ENCODE measurements at regions not wholly inside any gene's neighbourhood (a gene's known extent, or its start where the extent isn't known, plus 50 kb on each side); places are given as distances from the start of the nearest gene placed in this dataset.
"Not testable (repeated sequence)": the region's sequence is repeated elsewhere in the genome, so short reads cannot be mapped to it uniquely, and the experiment has no call there.

DNA sequence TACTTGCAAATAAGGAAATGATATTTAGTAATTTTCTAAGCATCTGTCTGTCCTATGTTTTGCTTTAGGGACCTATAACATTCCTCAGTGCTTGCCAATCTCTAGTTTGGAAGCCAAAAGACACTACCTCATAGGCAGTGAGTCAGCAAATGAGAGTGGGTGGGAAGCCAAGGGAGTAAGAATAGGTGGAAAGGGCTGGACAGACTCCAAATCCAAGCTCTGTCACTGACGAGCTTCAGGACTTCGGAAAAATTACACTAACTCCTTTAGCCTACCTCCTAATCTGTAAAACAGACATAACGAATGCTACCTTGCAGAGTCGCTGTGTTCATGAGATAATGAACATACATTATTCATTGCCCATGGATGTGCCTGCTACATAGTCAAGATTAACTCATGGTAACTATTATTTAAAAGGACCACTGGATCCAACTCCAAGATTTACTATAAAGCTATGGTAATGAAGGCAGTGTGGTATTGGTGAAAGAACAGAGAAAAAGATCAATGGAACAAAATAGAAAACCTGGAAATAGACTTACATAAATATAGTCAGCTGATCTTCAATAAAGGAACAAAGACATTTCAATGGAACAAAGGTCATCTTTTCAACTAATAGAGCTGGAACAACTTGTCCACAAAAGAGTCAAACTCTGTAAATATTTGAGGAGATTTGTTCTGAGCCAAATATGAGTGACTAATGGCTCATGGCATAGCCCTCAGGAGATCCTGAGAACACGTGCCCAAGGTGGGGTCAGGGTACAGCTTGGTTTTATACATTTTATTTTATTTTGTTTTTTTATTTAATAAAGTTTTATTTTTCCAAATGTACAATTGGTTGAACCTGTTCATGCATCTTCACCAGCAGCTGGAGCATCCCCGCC, 64.1 kb downstream of the FAM50B start:
- DNase-seq = no peak
- no peaks in the 10 kb centered on the region for H3K9me3 Mint-ChIP-seq
- H3K4me3 Mint-ChIP-seq = no peak overlapping the region
- peaks cover 26% of the 10 kb centered on the region for H3K4me1 Mint-ChIP-seq (ENCODE audit: low read depth)
- H3K36me3 Mint-ChIP-seq = no peaks in the 10 kb centered on the region
- peaks cover 19% of the 10 kb centered on the region for H3K27me3 Mint-ChIP-seq
- POLR2A ChIA-PET = interaction anchor here (0.9 kb wide), 1 partner anchor 64 kb away, joined by 3 read pairs; the partner anchor contains the start of gene FAM50B
- no peak overlapping the region for H3K27ac Mint-ChIP-seq
- CTCF ChIA-PET = interaction anchor here (1.0 to 2.4 kb wide), 5 partner anchors 64 to 108 kb away, joined by 3 to 6 read pairs (median 3); partner anchors contain the start of gene FAM50B
- intact Hi-C loops (cut with micrococcal nuclease) = no loop called here

GRCh38 chr6:3913958-3914337, 64.8 kb downstream of the FAM50B start:
- CTCF ChIA-PET = interaction anchor here (1.0 to 2.4 kb wide), 4 partner anchors 64 to 107 kb away, joined by 3 to 6 read pairs (median 4); partner anchors contain the start of gene FAM50B
- H3K27ac Mint-ChIP-seq = no peak overlapping the region
- no peak overlapping the region for H3K4me3 Mint-ChIP-seq
- POLR2A ChIA-PET = interaction anchor here (0.9 kb wide), 1 partner anchor 65 kb away, joined by 3 read pairs; the partner anchor contains the start of gene FAM50B
- H3K9me3 Mint-ChIP-seq = no peaks in the 10 kb centered on the region
- peaks cover 23% of the 10 kb centered on the region for H3K27me3 Mint-ChIP-seq
- H3K36me3 Mint-ChIP-seq = no peaks in the 10 kb centered on the region
- intact Hi-C loops (cut with micrococcal nuclease) = loop anchor here (2.0 kb wide), 1 partner anchor 63 kb away; no protein-coding TSS in a partner anchor
- no peak for DNase-seq
- peaks cover 26% of the 10 kb centered on the region for H3K4me1 Mint-ChIP-seq (ENCODE audit: low read depth)

DNA sequence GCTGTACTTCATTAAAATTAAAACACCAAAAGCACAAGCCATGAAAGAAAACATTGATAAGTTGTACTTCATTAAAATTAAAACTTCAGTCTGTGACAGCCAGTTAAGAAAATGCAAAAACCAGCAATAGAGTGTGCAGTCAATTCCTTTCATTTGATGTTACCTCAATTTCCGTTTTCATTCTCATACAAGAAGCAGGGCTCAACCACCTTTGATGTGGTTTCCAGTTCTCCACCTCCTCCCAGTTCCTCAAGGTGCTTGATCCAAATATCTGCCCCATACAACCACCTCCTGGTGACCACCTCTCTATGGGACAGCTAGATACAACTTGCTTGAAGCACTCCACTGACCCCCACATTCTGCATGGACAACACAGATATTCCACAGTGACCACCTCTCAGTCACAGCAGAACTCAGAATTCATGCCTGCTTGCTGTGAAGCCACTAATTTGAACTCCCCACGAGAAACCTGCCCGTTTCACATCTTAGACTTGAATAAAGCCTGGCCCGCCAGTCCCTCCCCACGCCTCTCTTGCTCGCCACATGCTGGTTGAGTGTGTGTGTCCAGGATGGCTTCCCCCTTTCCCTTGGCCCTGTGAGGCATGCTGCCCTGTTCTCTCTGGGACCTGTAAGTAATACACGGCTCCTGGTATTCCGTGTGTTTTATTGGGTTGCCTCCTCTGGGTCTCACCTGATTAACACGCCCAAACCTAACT, 66.1 kb downstream of the FAM50B start:
- Mint-ChIP-seq H3K9me3 (no peaks in the 10 kb centered on the region), H3K27me3 (peaks cover 23% of the 10 kb centered on the region), H3K4me1 (ENCODE audit: low read depth) (peaks cover 26% of the 10 kb centered on the region), H3K27ac (peak overlapping the region; percentile 11), H3K4me3 (no peak overlapping the region), H3K36me3 (no peaks in the 10 kb centered on the region)
- peak; percentile 43 for DNase-seq
- ChIA-PET POLR2A (no interaction called here), CTCF (interaction anchor here (1.0 to 1.7 kb wide), 3 partner anchors 64 to 67 kb away, joined by 3 to 8 read pairs (median 5); partner anchors contain the start of gene FAM50B)
- intact Hi-C loops (cut with micrococcal nuclease) = loop anchor here (1.0 to 2.0 kb wide), 2 partner anchors 47 to 64 kb away; no protein-coding TSS in a partner anchor

GRCh38 chr6:3916211-3916610, 67.0 kb downstream of the FAM50B start:
- ChIA-PET CTCF (interaction anchor here (1.5 to 1.6 kb wide), 2 partner anchors 29 to 68 kb away, joined by 3 to 8 read pairs; partner anchors contain the start of gene FAM50B), POLR2A (no interaction called here)
- DNase-seq = no peak
- Mint-ChIP-seq H3K27me3 (peaks cover 23% of the 10 kb centered on the region), H3K4me1 (ENCODE audit: low read depth) (peaks cover 25% of the 10 kb centered on the region), H3K27ac (no peak overlapping the region), H3K36me3 (no peaks in the 10 kb centered on the region), H3K4me3 (no peak overlapping the region), H3K9me3 (no peaks in the 10 kb centered on the region)
- intact Hi-C loops (cut with micrococcal nuclease) = no loop called here

GRCh38 chr6:3916749-3917148, 67.6 kb downstream of the FAM50B start:
- POLR2A ChIA-PET, H3K36me3 Mint-ChIP-seq: not testable (repeated sequence)

DNA sequence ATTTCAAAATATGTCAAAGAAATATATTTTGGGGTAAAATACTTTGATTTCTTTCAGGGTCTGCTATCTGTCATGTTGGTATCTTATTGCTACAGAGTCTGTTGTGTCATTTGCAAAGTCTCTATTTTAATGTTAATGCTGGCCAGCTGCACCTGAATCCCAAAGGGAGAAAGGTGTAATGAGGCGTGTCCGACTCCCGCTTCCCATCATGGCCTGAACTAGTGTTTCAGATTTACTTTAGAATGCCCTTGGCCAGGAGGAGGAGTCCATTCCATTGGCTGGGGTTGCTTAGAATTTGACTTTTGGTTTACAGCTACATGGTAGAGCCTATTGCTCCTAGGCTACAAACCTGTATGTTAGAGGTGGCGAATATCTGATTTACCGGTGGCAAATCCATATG, 69.3 kb downstream of the FAM50B start:
- no peaks in the 10 kb centered on the region for H3K36me3 Mint-ChIP-seq
- POLR2A ChIA-PET = no interaction called here
- intact Hi-C loops (cut with micrococcal nuclease) = no loop called here

More at GRCh38 chr6:3916749-3917148, 67.6 kb downstream of the FAM50B start:
- H3K9me3 Mint-ChIP-seq; intact Hi-C loops (cut with micrococcal nuclease); H3K4me3 Mint-ChIP-seq; H3K27ac Mint-ChIP-seq; DNase-seq: not testable (repeated sequence)
- Mint-ChIP-seq H3K27me3 (peaks cover 18% of the 10 kb centered on the region), H3K4me1 (ENCODE audit: low read depth) (peaks cover 25% of the 10 kb centered on the region)
- CTCF ChIA-PET = interaction anchor here (1.3 to 2.6 kb wide), 4 partner anchors 16 to 68 kb away, joined by 3 to 13 read pairs (median 6); partner anchors contain the start of gene FAM50B

DNA sequence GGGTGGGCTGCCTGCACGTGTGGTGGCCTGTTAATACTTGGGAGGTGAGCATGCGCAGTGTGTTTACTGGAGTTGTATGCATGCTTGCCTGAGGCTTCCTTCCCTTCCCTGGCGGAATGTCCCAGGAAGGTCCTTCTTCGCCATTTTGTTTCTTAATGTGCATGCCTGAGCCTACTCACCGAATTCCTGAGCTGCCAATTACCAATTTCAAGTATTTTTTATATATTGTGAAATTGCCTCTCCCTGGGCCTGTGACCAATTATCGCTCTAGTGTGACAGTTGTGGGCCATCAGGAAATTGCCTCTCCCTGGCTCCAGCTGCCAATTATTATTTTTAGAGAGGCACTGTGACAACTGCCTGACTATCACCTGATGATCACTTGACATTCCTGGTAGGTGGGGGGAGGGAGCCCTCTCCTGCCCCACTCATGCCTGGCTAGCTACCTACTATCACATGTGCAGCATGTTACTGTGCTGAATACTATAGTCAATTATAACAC, 70.0 kb downstream of the FAM50B start:
- ChIA-PET CTCF (interaction anchor here (1.6 to 2.6 kb wide), 2 partner anchors 14 to 59 kb away, joined by 5 to 13 read pairs; no protein-coding TSS in a partner anchor), POLR2A (no interaction called here)
- intact Hi-C loops (cut with micrococcal nuclease) = no loop called here
- no peak overlapping the region for H3K27ac Mint-ChIP-seq
- H3K4me3 Mint-ChIP-seq = no peak overlapping the region
- peaks cover 7% of the 10 kb centered on the region for H3K27me3 Mint-ChIP-seq
- DNase-seq = no peak
- no peaks in the 10 kb centered on the region for H3K36me3 Mint-ChIP-seq
- H3K9me3 Mint-ChIP-seq = no peaks in the 10 kb centered on the region
- peaks cover 19% of the 10 kb centered on the region for H3K4me1 Mint-ChIP-seq (ENCODE audit: low read depth)

More for the DNA sequence above, 69.3 kb downstream of the FAM50B start:
- no peak for DNase-seq
- H3K4me3 Mint-ChIP-seq = no peak overlapping the region
- CTCF ChIA-PET = interaction anchor here (1.6 to 2.6 kb wide), 2 partner anchors 15 to 60 kb away, joined by 5 to 13 read pairs; no protein-coding TSS in a partner anchor
- peaks cover 22% of the 10 kb centered on the region for H3K4me1 Mint-ChIP-seq (ENCODE audit: low read depth)
- H3K27ac Mint-ChIP-seq = no peak overlapping the region
- H3K9me3 Mint-ChIP-seq = no peaks in the 10 kb centered on the region
- peaks cover 9% of the 10 kb centered on the region for H3K27me3 Mint-ChIP-seq

DNA sequence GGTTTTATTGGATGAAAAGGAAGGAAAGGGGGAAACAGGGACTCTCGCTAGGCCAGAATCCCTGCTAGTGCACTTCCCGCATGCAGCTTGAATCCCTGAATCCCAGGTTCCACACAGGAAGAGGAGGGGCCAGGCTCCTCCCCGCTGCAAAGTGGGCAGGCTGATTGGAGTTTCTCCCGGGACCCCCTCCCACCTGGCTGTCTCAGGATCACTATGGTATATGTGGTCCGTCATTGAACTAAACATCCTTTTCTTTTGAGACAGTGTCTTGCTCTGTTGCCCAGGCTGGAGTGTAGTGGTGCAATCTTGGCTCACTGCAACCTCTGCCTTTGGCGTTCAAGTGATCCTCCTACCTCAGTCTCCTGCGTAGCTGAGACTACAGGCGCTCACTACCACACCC, 70.7 kb downstream of the FAM50B start:
- CTCF ChIA-PET = interaction anchor here (1.6 kb wide), 1 partner anchor 58 kb away, joined by 5 read pairs; no protein-coding TSS in a partner anchor
- H3K9me3 Mint-ChIP-seq = no peaks in the 10 kb centered on the region
- POLR2A ChIA-PET = no interaction called here
- intact Hi-C loops (cut with micrococcal nuclease) = no loop called here
- H3K27ac Mint-ChIP-seq = no peak overlapping the region
- peaks cover 6% of the 10 kb centered on the region for H3K27me3 Mint-ChIP-seq
- H3K4me3 Mint-ChIP-seq = no peak overlapping the region
- DNase-seq = no peak
- H3K4me1 Mint-ChIP-seq (ENCODE audit: low read depth) = peaks cover 13% of the 10 kb centered on the region
- no peaks in the 10 kb centered on the region for H3K36me3 Mint-ChIP-seq

- intact Hi-C loops (cut with micrococcal nuclease) = no loop called here
- POLR2A ChIA-PET = no interaction called here
- H3K4me1 Mint-ChIP-seq (ENCODE audit: low read depth) = peaks cover 9% of the 10 kb centered on the region
- H3K27ac Mint-ChIP-seq = no peak overlapping the region
- no peaks in the 10 kb centered on the region for H3K36me3 Mint-ChIP-seq
- peaks cover 6% of the 10 kb centered on the region for H3K27me3 Mint-ChIP-seq
- H3K9me3 Mint-ChIP-seq = no peaks in the 10 kb centered on the region
- no peak overlapping the region for H3K4me3 Mint-ChIP-seq
- DNase-seq = no peak
- CTCF ChIA-PET = no interaction called here
Measured at GRCh38 chr6:3920321-3920720, 71.1 kb downstream of the FAM50B start.

- H3K4me3 Mint-ChIP-seq = no peak overlapping the region
- no peak overlapping the region for H3K27ac Mint-ChIP-seq
- ChIA-PET POLR2A (no interaction called here), CTCF (no interaction called here)
- intact Hi-C loops (cut with micrococcal nuclease) = no loop called here
- DNase-seq = no peak
- H3K4me1 Mint-ChIP-seq (ENCODE audit: low read depth) = no peaks in the 10 kb centered on the region
- H3K27me3 Mint-ChIP-seq = peaks cover 6% of the 10 kb centered on the region
- H3K36me3 Mint-ChIP-seq = no peaks in the 10 kb centered on the region
- H3K9me3 Mint-ChIP-seq = no peaks in the 10 kb centered on the region
Measured at GRCh38 chr6:3921663-3922062, 72.5 kb downstream of the FAM50B start.

DNA sequence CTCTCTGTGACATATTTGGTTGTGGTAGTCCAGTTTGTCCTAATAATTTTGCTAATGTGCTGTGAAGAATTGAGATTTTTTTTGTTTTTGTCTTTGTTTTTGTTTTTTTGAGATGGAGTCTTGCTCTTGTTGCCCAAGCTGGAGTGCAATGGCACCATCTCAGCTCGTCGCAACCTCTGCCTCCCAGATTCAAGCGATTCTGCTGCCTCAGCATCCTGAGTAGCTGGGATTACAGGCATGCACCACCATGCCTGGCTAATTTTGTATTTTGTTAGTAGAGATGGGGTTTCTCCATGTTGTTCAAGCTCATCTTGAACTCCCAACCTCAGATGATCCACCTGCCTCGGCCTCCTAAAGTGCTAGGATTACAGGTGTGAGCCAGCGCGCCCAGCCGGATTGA, 73.4 kb downstream of the FAM50B start:
- DNase-seq; H3K27me3 Mint-ChIP-seq; intact Hi-C loops (cut with micrococcal nuclease); H3K4me3 Mint-ChIP-seq; POLR2A ChIA-PET; H3K9me3 Mint-ChIP-seq; H3K36me3 Mint-ChIP-seq; H3K4me1 Mint-ChIP-seq (ENCODE audit: low read depth); H3K27ac Mint-ChIP-seq: not testable (repeated sequence)
- CTCF ChIA-PET = interaction anchor here (1.2 kb wide), 1 partner anchor 74 kb away, joined by 4 read pairs; the partner anchor contains the start of gene FAM50B
